PC-3 (cell line): ENCODE measurements at regions not wholly inside any gene's neighbourhood (a gene's known extent, or its start where the extent isn't known, plus 50 kb on each side); places are given as distances from the start of the nearest gene placed in this dataset.

Source experiments
- ATAC-seq: fragments of 200-7000 bp; cut with Tn5 transposase; 2 replicates; pipeline ENCODE4 v1.9.1; 2020; ENCODE audit warnings: mild to moderate bottlenecking, moderate library complexity
- BruUV-seq: library from RNA; stranded (reverse); fragments of 400-500 nt; replicated peaks from 2 replicates; lab custom pipeline; 2021; lab: Mats Ljungman, UMichigan
- CTCF ChIA-PET: fragments of 300-600 bp; sonication (Branson Sonifier 250); formaldehyde crosslinking; loops from one replicate; lab custom pipeline; 2022; ENCODE audit warnings: antibody characterized with exemption; lab: Charles Lee
- POLR2A ChIA-PET: fragments of 300-600 bp; sonication (Branson Sonifier 250); formaldehyde crosslinking; loops from one replicate; lab custom pipeline; 2022; ENCODE audit warnings: antibody characterized with exemption; ENCODE audit not compliant: unreplicated experiment; lab: Charles Lee
- DNase-seq: peaks from one replicate; pipeline ENCODE4 v3.0.0-alpha.2; 2015
- H2AFZ ChIP-seq: fragments of 300-600 bp; sonication (generic); 2 replicates; pipeline ENCODE4 v1.6.0; 2016; ENCODE audit warnings: antibody characterized with exemption, low read length
- H3F3A ChIP-seq: fragments of 300-600 bp; sonication (generic); one replicate; pipeline ENCODE4 v1.6.0; 2017; ENCODE audit warnings: antibody characterized with exemption, low read length, control low read depth, mild to moderate bottlenecking; ENCODE audit not compliant: unreplicated experiment
- H3K27ac ChIP-seq: fragments of 300-600 bp; sonication (generic); 2 replicates; pipeline ENCODE4 v1.5.1; 2016; ENCODE audit warnings: mild to moderate bottlenecking, low read length
- H3K27me3 ChIP-seq: fragments of 300-600 bp; sonication (generic); 2 replicates; pipeline ENCODE4 v1.6.1; 2016; ENCODE audit warnings: low read length, mixed read lengths
- H3K36me3 ChIP-seq: fragments of 300-600 bp; sonication (generic); 2 replicates; pipeline ENCODE4 v1.6.1; 2016; ENCODE audit warnings: low read depth, mixed run types, low read length, mixed read lengths
- H3K4me1 ChIP-seq: fragments of 300-600 bp; sonication (generic); 2 replicates; pipeline ENCODE4 v1.5.1; 2016; ENCODE audit warnings: low read length; ENCODE audit not compliant: insufficient read depth
- H3K4me2 ChIP-seq: fragments of 300-600 bp; sonication (generic); 2 replicates; pipeline ENCODE4 v1.6.0; 2016; ENCODE audit warnings: low read length
- H3K4me3 ChIP-seq: fragments of 300-600 bp; sonication (generic); 2 replicates; pipeline ENCODE4 v1.5.1; 2016; ENCODE audit warnings: mild to moderate bottlenecking, low read length, mixed read lengths
- H3K79me2 ChIP-seq: fragments of 300-600 bp; sonication (generic); 2 replicates; pipeline ENCODE4 v1.6.1; 2017; ENCODE audit warnings: low read length, mixed read lengths
- H3K9ac ChIP-seq: fragments of 300-600 bp; sonication (generic); 2 replicates; pipeline ENCODE4 v1.6.0; 2016; ENCODE audit warnings: mild to moderate bottlenecking, low read length
- H3K9me2 ChIP-seq: fragments of 300-600 bp; sonication (generic); replicated peaks from 2 replicates; pipeline ENCODE4 v1.6.1; 2016; ENCODE audit warnings: mixed run types, low read length, mixed read lengths
- H3K9me3 ChIP-seq: fragments of 300-600 bp; sonication (generic); 2 replicates; pipeline ENCODE4 v1.6.1; 2016; ENCODE audit warnings: low read length, mixed read lengths
- H4K20me1 ChIP-seq: fragments of 300-600 bp; sonication (generic); 2 replicates; pipeline ENCODE4 v1.6.1; 2016; ENCODE audit warnings: low read length, mixed read lengths
- EZH2 ChIP-seq: fragments of 300-600 bp; sonication (generic); IDR thresholded peaks from one replicate; pipeline ENCODE4 v1.6.1; 2017; ENCODE audit warnings: antibody characterized with exemption, mild to moderate bottlenecking, low read length; ENCODE audit not compliant: unreplicated experiment
- EZH2phosphoT487 ChIP-seq: fragments of 300-600 bp; sonication (generic); IDR thresholded peaks from 2 replicates; pipeline ENCODE4 v1.6.1; 2018; ENCODE audit warnings: mild to moderate bottlenecking, antibody characterized with exemption, low read length, borderline replicate concordance
- intact Hi-C: fragments of 100-400 bp; cut with micrococcal nuclease; formaldehyde crosslinking; loops from 2 replicates; pipeline ENCODE4 v1.9.0; 2023
- TF ChIP-seq, protein P1 (sequence below): fragments of 300-600 bp; sonication (generic); conservative IDR thresholded peaks from 2 replicates; pipeline ENCODE4 v1.5.1; 2017; ENCODE audit warnings: antibody characterized with exemption, low read depth, mild to moderate bottlenecking, low read length

DNA sequence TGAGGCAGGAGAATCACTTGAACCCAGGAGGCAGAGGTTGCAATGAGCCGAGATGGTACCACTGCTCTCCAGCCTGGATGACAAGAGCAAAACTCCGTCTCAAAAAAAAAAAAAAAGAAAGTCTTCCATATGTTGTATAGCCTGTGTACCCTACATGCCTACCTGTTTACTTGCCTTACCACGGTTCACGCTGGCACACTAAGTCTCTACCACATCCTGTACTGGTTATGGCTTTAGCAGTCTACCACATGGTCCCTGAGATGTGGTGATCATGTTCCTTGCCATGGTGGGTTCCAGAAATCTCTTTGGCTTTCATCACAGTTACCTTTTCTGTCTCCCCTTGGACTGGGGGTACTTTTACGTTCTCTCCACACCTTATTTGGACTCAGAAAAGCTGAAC is 63.8 kb upstream of the TBC1D5 start:
- no peak for ATAC-seq
- no peaks in the 10 kb centered on the region for H3K36me3 ChIP-seq
- no TSS peak for BruUV-seq
- H4K20me1 ChIP-seq: no peaks in the 10 kb centered on the region
- no peak overlapping the region for H2AFZ ChIP-seq
- H3K9me3 ChIP-seq: no peaks in the 10 kb centered on the region
- no peaks in the 10 kb centered on the region for H3K79me2 ChIP-seq
- intact Hi-C loops: loop anchor here (10.0 kb wide), 1 partner anchor 1821 kb away; no protein-coding TSS in a partner anchor
- H3K4me2 ChIP-seq: no peak overlapping the region
- no peak for DNase-seq
- no peaks in the 10 kb centered on the region for H3K9me2 ChIP-seq
- H3K4me3 ChIP-seq: no peak overlapping the region
- ChIA-PET POLR2A (no interaction called here), CTCF (no interaction called here)
- peaks cover 36% of the 10 kb centered on the region for H3K4me1 ChIP-seq
- H3F3A ChIP-seq: no peaks in the 10 kb centered on the region
- TF ChIP-seq, protein P1, sequence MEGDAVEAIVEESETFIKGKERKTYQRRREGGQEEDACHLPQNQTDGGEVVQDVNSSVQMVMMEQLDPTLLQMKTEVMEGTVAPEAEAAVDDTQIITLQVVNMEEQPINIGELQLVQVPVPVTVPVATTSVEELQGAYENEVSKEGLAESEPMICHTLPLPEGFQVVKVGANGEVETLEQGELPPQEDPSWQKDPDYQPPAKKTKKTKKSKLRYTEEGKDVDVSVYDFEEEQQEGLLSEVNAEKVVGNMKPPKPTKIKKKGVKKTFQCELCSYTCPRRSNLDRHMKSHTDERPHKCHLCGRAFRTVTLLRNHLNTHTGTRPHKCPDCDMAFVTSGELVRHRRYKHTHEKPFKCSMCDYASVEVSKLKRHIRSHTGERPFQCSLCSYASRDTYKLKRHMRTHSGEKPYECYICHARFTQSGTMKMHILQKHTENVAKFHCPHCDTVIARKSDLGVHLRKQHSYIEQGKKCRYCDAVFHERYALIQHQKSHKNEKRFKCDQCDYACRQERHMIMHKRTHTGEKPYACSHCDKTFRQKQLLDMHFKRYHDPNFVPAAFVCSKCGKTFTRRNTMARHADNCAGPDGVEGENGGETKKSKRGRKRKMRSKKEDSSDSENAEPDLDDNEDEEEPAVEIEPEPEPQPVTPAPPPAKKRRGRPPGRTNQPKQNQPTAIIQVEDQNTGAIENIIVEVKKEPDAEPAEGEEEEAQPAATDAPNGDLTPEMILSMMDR: no peak
- no peak for TF ChIP-seq EZH2phosphoT487
- TF ChIP-seq EZH2: no peak
- no peaks in the 10 kb centered on the region for H3K27me3 ChIP-seq
- no peak overlapping the region for H3K9ac ChIP-seq
- no peak overlapping the region for H3K27ac ChIP-seq

- intact Hi-C loops: loop anchor here (10.0 kb wide), 1 partner anchor 1821 kb away; no protein-coding TSS in a partner anchor
- Histone ChIP-seq H3K9me3 (no peaks in the 10 kb centered on the region), H3K4me3 (no peak overlapping the region), H4K20me1 (no peaks in the 10 kb centered on the region), H3F3A (no peaks in the 10 kb centered on the region), H3K9me2 (no peaks in the 10 kb centered on the region), H3K27ac (no peak overlapping the region), H3K79me2 (no peaks in the 10 kb centered on the region), H3K27me3 (no peaks in the 10 kb centered on the region), H3K4me1 (peaks cover 36% of the 10 kb centered on the region), H3K36me3 (no peaks in the 10 kb centered on the region), H2AFZ (no peak overlapping the region), H3K9ac (no peak overlapping the region), H3K4me2 (no peak overlapping the region)
- ChIA-PET CTCF (no interaction called here), POLR2A (no interaction called here)
- DNase-seq (no peak), ATAC-seq (no peak)
- BruUV-seq: no TSS peak
- TF ChIP-seq EZH2 (no peak), EZH2phosphoT487 (no peak)
- TF ChIP-seq, protein P1: no peak
These were observed 63.1 kb upstream of the TBC1D5 start for GRCh38 chr3:17805461-17805940.

DNA sequence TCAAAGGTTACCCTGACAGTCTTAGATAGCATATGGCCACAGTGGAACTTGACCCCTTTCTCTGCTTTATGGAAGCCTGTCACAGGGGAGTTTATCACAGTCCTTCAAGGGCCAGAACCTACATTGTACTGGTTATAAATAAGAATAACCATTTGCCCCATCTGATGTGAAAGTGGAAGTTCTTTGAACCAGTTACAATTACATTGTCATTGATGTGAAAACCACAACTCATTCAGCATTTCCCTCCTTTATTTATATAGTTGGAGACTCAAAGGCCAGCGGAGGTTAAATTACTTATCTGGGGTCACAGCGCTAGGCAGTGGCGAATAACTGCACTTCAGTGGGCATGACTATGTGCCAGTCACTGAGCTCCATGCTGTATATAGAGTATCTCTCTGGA is 60.5 kb upstream of the TBC1D5 start:
- POLR2A ChIA-PET: no interaction called here
- no peak overlapping the region for H3K4me2 ChIP-seq
- H3K9me2 ChIP-seq: no peaks in the 10 kb centered on the region; the same call in 1 of the 2 replicates
- no peaks in the 10 kb centered on the region for H3K27me3 ChIP-seq
- CTCF ChIA-PET: no interaction called here
- H3K27ac ChIP-seq: no peak overlapping the region
- ATAC-seq (no peak), DNase-seq (no peak)
- TF ChIP-seq EZH2 (no peak), EZH2phosphoT487 (no peak)
- TF ChIP-seq, protein P1: no peak
- peaks cover 22% of the 10 kb centered on the region for H3K4me1 ChIP-seq
- no peak overlapping the region for H2AFZ ChIP-seq
- H3K4me3 ChIP-seq: no peak overlapping the region
- intact Hi-C loops: loop anchor here (10.0 kb wide), 1 partner anchor 1818 kb away; no protein-coding TSS in a partner anchor
- BruUV-seq: no TSS peak
- no peaks in the 10 kb centered on the region for H4K20me1 ChIP-seq
- no peaks in the 10 kb centered on the region for H3K79me2 ChIP-seq
- no peaks in the 10 kb centered on the region for H3K9me3 ChIP-seq
- H3K9ac ChIP-seq: no peak overlapping the region
- no peaks in the 10 kb centered on the region for H3F3A ChIP-seq
- no peaks in the 10 kb centered on the region for H3K36me3 ChIP-seq
